KMS-11 (cell line): ENCODE measurements at regions not wholly inside any gene's neighbourhood (a gene's known extent, or its start where the extent isn't known, plus 50 kb on each side); places are given as distances from the start of the nearest gene placed in this dataset.

Experiments used
- H2AFZ ChIP-seq: fragments of 200-600 bp; sonication (generic); 2 replicates; pipeline ENCODE4 v1.6.1; 2016; ENCODE audit warnings: antibody characterized with exemption, mixed run types, low read depth
- H3K27ac ChIP-seq: fragments of 200-600 bp; sonication (generic); 2 replicates; pipeline ENCODE4 v1.6.1; 2016; ENCODE audit warnings: mild to moderate bottlenecking, mixed run types
- H3K27me3 ChIP-seq: fragments of 200-600 bp; sonication (generic); 2 replicates; pipeline ENCODE4 v1.6.1; 2017; ENCODE audit warnings: mild to moderate bottlenecking, low read depth, mixed run types, moderate library complexity; ENCODE audit not compliant: insufficient read depth
- H3K36me3 ChIP-seq: fragments of 200-600 bp; sonication (generic); 2 replicates; pipeline ENCODE4 v1.6.1; 2017; ENCODE audit warnings: mild to moderate bottlenecking, mixed run types; ENCODE audit not compliant: insufficient read depth
- H3K4me1 ChIP-seq: fragments of 200-600 bp; sonication (generic); 2 replicates; pipeline ENCODE4 v1.6.1; 2016; ENCODE audit warnings: mild to moderate bottlenecking, low read depth, mixed run types; ENCODE audit not compliant: poor library complexity, severe bottlenecking
- H3K4me2 ChIP-seq: fragments of 200-600 bp; sonication (generic); 2 replicates; pipeline ENCODE4 v1.7.0; 2016; ENCODE audit warnings: mild to moderate bottlenecking, mixed run types
- H3K4me3 ChIP-seq: fragments of 200-600 bp; sonication (generic); IDR thresholded peaks from 2 replicates; pipeline ENCODE4 v1.6.1; 2017; ENCODE audit warnings: low read depth, low read length, mixed read lengths; ENCODE audit not compliant: insufficient read depth
- H3K79me2 ChIP-seq: fragments of 200-600 bp; sonication (generic); 2 replicates; pipeline ENCODE4 v1.6.1; 2016; ENCODE audit warnings: low read depth, mixed run types; ENCODE audit not compliant: insufficient read depth
- H3K9ac ChIP-seq: fragments of 200-600 bp; sonication (generic); 2 replicates; pipeline ENCODE4 v1.6.1; 2016; ENCODE audit warnings: mild to moderate bottlenecking, mixed run types
- H4K20me1 ChIP-seq: fragments of 200-600 bp; sonication (generic); 2 replicates; pipeline ENCODE4 v1.6.1; 2016; ENCODE audit warnings: mild to moderate bottlenecking, mixed run types; ENCODE audit not compliant: insufficient read depth
- TF ChIP-seq, protein P1 (sequence below): fragments of 200-600 bp; sonication (generic); conservative IDR thresholded peaks from 2 replicates; pipeline ENCODE4 v1.6.1; 2017; ENCODE audit warnings: low read depth, mild to moderate bottlenecking, antibody characterized with exemption, low read length, moderate library complexity, mixed read lengths

DNA sequence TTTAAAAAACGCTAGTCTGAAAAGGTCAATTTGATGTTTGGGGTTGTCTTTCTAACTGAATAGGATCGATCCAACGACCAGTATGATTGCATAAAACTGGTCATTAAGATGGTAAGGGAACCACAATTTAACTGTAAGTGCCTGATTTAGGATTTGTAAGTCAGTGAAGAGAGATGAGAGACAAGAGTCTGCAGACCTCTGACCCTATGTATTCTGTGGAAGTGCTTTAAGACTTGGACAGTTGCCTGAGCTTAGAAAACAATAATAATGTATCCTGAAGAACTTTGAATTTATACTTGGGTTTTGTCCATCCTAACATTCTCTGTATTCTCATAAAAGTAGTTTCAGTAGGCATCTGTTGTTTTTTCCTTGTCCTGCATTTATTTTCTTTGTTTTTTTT lies 221.4 kb upstream of the SUCLG2 start:
- H3K27me3 ChIP-seq = no peaks in the 10 kb centered on the region
- no peak overlapping the region for H3K9ac ChIP-seq
- H2AFZ ChIP-seq = no peak overlapping the region
- H3K36me3 ChIP-seq = no peaks in the 10 kb centered on the region
- no peaks in the 10 kb centered on the region for H3K4me1 ChIP-seq
- H4K20me1 ChIP-seq = no peaks in the 10 kb centered on the region
- H3K79me2 ChIP-seq = no peaks in the 10 kb centered on the region
- H3K4me3 ChIP-seq = no peak overlapping the region
- TF ChIP-seq, protein P1, sequence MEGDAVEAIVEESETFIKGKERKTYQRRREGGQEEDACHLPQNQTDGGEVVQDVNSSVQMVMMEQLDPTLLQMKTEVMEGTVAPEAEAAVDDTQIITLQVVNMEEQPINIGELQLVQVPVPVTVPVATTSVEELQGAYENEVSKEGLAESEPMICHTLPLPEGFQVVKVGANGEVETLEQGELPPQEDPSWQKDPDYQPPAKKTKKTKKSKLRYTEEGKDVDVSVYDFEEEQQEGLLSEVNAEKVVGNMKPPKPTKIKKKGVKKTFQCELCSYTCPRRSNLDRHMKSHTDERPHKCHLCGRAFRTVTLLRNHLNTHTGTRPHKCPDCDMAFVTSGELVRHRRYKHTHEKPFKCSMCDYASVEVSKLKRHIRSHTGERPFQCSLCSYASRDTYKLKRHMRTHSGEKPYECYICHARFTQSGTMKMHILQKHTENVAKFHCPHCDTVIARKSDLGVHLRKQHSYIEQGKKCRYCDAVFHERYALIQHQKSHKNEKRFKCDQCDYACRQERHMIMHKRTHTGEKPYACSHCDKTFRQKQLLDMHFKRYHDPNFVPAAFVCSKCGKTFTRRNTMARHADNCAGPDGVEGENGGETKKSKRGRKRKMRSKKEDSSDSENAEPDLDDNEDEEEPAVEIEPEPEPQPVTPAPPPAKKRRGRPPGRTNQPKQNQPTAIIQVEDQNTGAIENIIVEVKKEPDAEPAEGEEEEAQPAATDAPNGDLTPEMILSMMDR = no peak
- no peak overlapping the region for H3K27ac ChIP-seq
- H3K4me2 ChIP-seq = no peak overlapping the region

DNA sequence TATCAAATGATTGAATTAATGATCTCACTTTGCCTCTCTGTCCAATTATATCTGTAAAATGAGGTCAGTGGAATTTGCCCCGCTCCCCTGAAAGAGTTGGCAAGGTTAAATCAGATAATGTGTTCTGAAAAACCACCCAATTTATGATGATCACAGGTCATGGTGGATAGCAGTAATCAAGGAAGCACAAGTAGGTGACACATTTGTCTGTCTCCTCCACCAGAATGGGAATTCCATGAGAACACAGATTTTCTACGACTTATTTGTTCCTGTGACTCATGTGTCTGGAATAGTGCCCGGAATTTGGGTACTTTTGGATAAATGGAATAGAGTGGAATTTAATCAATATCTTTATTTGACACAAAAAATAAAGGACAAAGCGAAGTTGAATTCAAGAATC lies 220.9 kb upstream of the SUCLG2 start:
- H3K4me2 ChIP-seq = no peak overlapping the region
- H3K27ac ChIP-seq = no peak overlapping the region
- no peak overlapping the region for H3K9ac ChIP-seq

GRCh38 chr3:67870477-67870876 lies 216.1 kb upstream of the SUCLG2 start:
- H3K4me2 ChIP-seq = no peak overlapping the region
- no peaks in the 10 kb centered on the region for H4K20me1 ChIP-seq
- H3K36me3 ChIP-seq = no peaks in the 10 kb centered on the region
- no peak overlapping the region for H3K9ac ChIP-seq
- TF ChIP-seq, protein P1 = no peak
- no peak overlapping the region for H3K27ac ChIP-seq
- H3K4me3 ChIP-seq = no peak overlapping the region
- no peaks in the 10 kb centered on the region for H3K4me1 ChIP-seq
- no peak overlapping the region for H2AFZ ChIP-seq
- H3K79me2 ChIP-seq = no peaks in the 10 kb centered on the region
- no peaks in the 10 kb centered on the region for H3K27me3 ChIP-seq

More for the DNA sequence above, 220.9 kb upstream of the SUCLG2 start:
- no peaks in the 10 kb centered on the region for H3K27me3 ChIP-seq
- TF ChIP-seq, protein P1 = no peak
- H3K4me3 ChIP-seq = no peak overlapping the region
- no peaks in the 10 kb centered on the region for H4K20me1 ChIP-seq
- no peak overlapping the region for H2AFZ ChIP-seq
- H3K79me2 ChIP-seq = no peaks in the 10 kb centered on the region
- H3K36me3 ChIP-seq = no peaks in the 10 kb centered on the region
- no peaks in the 10 kb centered on the region for H3K4me1 ChIP-seq

DNA sequence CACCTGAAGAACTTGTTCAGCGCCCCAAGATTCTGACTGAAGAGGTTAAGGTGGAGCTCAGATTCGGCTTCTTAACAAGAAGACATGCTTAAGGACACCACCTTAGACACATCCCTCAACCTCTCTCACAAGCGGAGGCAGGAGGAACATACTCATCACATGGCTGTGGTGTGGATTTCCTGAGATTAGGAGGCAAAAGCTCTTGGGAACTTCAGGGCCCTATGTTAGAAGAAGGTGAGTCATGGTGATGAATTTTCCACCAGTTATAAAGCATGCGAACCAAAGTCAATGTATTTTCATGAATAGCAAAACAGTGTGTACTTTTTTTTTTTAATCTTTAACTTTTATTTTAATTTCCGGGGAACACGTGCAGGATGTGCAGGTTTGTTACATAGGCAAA lies 212.2 kb upstream of the SUCLG2 start:
- H3K4me3 ChIP-seq = no peak overlapping the region
- no peaks in the 10 kb centered on the region for H3K36me3 ChIP-seq
- no peak overlapping the region for H3K27ac ChIP-seq
- no peaks in the 10 kb centered on the region for H4K20me1 ChIP-seq
- TF ChIP-seq, protein P1 = no peak
- no peaks in the 10 kb centered on the region for H3K4me1 ChIP-seq
- H3K4me2 ChIP-seq = no peak overlapping the region
- no peaks in the 10 kb centered on the region for H3K79me2 ChIP-seq
- H2AFZ ChIP-seq = no peak overlapping the region
- no peaks in the 10 kb centered on the region for H3K27me3 ChIP-seq
- H3K9ac ChIP-seq = no peak overlapping the region
